ENCODE measurements at regions not wholly inside any gene's neighbourhood (a gene's known extent, or its start where the extent isn't known, plus 50 kb on each side); places are given as distances from the start of the nearest gene placed in this dataset.
"Not testable (repeated sequence)": the region's sequence is repeated elsewhere in the genome, so short reads cannot be mapped to it uniquely, and the experiment has no call there.

GRCh38 chrX:9378980-9379696, 85.7 kb upstream of the TBL1X start:
- no peak for DNase-seq (ENCODE audit: low read depth, low spot score)

DNA sequence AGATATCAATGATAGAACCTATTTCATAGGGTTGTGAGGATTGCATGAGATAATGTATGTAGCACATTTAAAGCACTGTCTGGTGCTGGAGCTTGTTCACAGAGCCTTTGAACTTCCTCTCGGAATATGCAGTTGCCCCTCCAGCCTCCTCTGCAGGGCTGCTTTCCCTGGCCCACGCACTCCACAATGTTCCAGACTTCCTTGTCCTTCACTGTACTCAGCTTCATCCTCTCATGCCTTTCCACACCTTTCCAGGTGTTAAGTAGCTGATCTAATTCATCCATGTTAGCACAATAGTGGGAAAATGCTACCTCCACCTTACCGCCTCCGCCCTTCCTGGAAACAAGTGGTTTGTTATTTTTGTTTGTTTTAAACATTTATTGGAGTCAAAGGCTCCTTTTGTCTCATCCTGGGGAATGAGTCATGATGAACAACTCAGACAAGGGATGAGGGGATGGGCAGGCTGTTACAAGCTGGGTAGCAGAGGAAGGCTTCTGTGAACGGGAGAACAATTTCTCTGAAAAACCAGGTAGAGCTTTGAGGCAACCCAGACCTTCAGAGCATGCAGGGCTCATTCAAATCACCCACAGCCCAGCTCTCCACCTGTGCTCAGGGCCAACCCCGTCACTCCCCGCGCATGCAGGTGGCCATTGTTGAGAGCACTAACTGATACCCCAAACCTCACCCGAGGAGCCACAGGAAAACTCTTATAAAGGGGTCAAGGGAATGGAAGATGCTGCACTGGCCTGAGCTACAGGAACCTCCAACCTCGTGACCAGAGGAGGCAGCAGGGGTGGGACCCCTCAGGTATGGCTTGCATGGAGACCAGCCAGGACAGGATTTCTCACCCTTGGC, 84.9 kb upstream of the TBL1X start:
- no peak for DNase-seq (ENCODE audit: low read depth, low spot score)

DNA sequence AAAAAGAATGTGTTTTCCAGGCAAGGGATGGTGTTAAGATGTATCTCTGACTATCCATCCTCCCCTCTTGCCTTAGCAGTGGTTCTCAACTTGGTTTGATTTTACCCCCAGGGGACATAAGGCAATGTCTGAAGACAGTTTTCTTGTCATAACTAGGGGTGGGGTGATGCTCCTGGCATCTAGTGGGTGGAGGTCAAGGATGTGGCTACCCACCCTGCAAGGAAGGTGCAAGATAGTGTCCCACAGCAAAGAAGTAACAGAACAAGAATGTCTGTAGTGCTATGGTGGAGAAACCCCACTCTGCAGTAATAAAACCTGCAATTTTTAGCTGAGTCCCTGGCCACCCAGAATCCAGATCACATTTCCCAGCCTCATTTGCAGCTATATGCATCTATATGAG, 81.2 kb upstream of the TBL1X start:
- DNase-seq (ENCODE audit: low read depth, low spot score): no peak

DNA sequence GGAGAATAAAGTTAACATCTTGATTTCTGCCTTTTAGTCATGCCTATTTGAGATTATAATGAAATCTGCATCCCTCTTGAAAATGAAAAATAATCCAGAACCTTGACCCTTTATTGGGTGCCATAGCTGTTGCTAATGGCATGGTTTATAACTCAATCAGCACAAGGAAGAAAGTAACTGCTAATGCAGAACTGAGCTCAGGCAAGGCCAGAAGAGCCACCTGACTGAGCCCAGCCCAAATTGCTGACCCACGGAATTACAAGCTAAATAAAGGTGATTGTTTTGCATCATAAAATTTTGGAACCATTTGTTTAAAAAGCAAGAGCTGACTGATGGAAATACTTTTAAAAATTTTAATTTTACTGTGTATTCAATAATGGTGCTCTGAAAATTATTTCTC, 76.4 kb upstream of the TBL1X start:
- no peak for DNase-seq (ENCODE audit: low read depth, low spot score)

- no peak for DNase-seq (ENCODE audit: low read depth, low spot score)
Observed at GRCh38 chrX:9390121-9390520, 74.7 kb upstream of the TBL1X start.

DNA sequence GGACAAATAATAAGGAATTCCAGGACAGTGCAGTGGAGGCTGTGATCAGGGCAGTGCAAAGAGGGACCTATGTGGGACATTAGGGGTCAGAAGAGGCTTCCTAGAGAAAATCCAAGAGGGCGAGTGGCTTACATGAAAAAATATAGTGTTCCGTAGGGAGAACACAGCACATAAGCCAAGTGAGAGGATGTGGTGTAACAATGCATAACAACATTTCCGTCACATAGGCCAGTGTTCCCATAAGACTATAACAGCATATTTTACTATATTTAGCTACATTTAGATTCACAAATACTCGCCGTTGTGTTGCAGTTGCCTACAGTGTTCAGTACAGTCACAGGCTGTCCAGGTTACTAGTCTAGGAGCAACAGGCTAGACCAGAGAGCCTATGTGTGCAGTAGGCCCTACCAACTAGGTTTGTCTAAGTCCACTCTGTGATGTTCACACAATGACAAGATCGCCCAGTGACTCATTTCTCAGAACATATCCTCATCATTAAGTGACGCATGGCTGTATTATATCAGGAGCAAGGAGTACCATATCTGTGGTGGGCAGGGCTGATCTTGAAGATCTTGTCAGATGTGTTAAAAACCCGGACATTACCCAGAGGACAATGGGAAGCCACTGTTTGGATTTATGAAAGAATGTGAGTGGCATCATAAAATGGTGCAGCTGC, 74.0 kb upstream of the TBL1X start:
- no peak for DNase-seq (ENCODE audit: low read depth, low spot score)

GRCh38 chrX:9392445-9392844, 72.4 kb upstream of the TBL1X start:
- DNase-seq (ENCODE audit: low read depth, low spot score): no peak

DNA sequence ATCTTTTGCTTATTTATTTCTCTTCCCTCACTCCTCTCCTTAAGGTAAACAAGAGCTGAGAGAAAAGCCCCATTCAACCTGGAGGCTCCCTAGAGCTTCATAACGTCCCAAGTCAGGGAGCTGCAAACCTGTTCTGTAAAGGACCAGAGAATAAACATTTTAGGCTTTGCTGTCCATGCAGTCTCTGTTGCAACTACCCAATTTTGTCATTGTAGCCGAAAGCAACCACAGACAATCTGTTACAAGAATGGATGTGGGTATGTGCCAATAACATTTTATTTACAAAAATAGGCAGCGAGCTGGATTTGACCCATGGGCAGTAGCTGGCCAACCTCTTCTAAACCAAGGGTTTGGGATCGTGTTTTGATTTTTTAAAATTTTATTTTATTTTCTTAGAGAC, 71.3 kb upstream of the TBL1X start:
- no peak for DNase-seq (ENCODE audit: low read depth, low spot score)

GRCh38 chrX:9394212-9394611, 70.6 kb upstream of the TBL1X start:
- no peak for DNase-seq (ENCODE audit: low read depth, low spot score)

GRCh38 chrX:9396930-9397329, 67.9 kb upstream of the TBL1X start:
- DNase-seq (ENCODE audit: low read depth, low spot score): no peak

DNA sequence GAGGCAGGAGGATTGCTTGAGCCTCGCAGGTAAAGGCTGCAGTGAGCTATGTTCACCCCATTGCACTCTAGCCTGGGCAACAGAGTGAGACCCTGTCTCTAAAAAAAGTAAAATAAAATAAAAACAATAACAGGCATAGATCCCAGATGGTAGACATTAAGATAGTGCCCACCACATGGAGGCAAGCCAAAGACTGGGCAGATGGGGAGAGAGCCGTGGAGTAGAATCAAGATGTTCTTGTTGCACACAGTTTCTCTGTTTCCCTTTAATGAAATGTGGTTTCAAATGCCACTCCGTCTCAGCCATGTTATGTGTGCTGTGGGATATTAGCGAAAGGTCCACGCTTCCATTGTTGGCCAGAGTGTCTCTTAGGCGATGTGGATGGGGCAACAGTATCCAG, 63.8 kb upstream of the TBL1X start:
- no peak for DNase-seq (ENCODE audit: low read depth, low spot score)

DNA sequence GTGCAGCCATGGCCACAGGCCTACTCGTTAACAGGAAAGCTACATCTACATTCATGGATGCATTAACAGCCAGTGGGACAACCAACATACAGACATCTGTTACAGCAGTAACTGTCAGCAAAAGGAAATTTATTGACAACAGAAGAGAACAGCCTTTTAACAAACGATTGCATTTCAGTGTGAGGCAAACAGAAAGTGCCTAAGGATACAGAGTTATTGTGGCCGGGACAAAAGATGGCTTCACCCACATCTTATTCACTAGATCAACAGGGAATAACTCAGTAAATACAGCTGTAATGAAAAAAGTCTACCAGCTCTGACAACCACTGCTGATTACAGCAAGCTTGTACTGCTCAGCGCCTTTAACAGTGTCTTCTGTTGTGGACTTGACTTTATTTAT, 61.5 kb upstream of the TBL1X start:
- DNase-seq (ENCODE audit: low read depth, low spot score): no peak

GRCh38 chrX:9405635-9406034, 59.2 kb upstream of the TBL1X start:
- not testable (repeated sequence) for DNase-seq (ENCODE audit: low read depth, low spot score)

DNA sequence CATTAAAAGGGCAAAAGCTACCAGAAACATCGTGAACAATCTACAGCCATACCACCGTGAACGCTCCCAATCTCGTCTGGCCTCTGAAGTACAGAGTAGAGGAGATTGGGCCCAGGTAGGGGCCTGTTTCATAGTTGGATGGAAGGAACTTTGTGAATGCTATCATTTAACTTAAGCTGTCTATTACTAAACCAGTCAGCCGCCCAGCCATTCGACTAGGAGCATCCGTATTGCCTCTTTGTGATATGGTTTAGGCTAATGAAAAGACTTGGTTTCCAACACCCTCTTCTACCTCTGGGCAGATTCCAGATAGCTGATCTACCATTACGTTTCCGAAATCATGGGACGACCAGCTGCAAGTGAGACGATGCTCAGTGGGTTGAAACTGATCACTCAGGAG, 54.0 kb upstream of the TBL1X start:
- not testable (repeated sequence) for DNase-seq (ENCODE audit: low read depth, low spot score)

- DNase-seq (ENCODE audit: low read depth, low spot score): not testable (repeated sequence)
Observed at GRCh38 chrX:9411682-9412081, 53.2 kb upstream of the TBL1X start.

GRCh38 chrX:9414416-9414815, 50.4 kb upstream of the TBL1X start:
- DNase-seq (ENCODE audit: low read depth, low spot score): no peak

Measured in brain pericyte (primary cell).